ENCODE measurements at regions not wholly inside any gene's neighbourhood (a gene's known extent, or its start where the extent isn't known, plus 50 kb on each side); places are given as distances from the start of the nearest gene placed in this dataset.
"Not testable (repeated sequence)": the region's sequence is repeated elsewhere in the genome, so short reads cannot be mapped to it uniquely, and the experiment has no call there.

DNA sequence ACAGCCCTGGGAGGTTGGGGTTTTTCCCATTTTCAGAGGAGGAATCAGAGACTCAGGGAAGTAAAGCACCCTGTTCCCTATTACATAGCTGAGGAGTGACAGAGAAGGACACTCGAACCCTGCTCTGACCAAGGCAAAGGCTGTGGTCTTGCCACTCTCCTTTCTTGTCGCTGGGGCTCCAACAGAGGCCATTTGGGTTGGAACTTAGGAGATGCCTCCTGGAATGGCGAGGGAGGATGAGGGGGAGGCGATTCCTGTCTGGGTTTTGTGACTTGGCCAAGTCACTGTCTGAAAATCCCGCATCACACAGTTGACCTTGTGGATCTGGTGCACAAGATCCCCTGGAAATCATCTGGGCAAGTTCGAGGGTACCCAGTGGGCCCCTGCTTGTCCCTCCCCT, 64.0 kb upstream of the HAND1 start:
- DNase-seq: no peak

- no peak for DNase-seq
These were observed 63.5 kb upstream of the HAND1 start for GRCh38 chr5:154541553-154541952.

- DNase-seq: no peak
These were observed 62.6 kb upstream of the HAND1 start for GRCh38 chr5:154540600-154540999.

DNA sequence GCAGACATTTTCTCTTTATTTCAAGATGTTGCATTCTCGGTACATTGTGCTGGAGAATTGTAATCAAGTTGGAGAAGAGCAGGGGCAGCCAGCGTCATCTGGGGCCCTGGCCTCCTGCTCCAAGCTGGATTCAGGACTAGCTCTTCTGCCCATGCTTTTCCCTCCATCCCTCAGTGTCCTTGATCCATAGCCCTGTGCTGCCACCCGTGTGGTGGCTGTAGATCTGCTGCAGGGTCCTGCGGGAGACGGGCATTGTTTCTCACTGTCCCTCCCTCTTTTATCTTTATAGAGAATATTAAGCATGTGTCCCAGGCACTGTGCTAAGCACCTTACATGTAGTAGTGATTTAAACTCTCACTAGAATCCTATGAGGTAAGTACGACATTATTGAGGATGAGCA, 60.5 kb upstream of the HAND1 start:
- no peak for DNase-seq

- DNase-seq: not testable (repeated sequence)
These were observed 58.4 kb upstream of the HAND1 start for GRCh38 chr5:154536439-154536838.

DNA sequence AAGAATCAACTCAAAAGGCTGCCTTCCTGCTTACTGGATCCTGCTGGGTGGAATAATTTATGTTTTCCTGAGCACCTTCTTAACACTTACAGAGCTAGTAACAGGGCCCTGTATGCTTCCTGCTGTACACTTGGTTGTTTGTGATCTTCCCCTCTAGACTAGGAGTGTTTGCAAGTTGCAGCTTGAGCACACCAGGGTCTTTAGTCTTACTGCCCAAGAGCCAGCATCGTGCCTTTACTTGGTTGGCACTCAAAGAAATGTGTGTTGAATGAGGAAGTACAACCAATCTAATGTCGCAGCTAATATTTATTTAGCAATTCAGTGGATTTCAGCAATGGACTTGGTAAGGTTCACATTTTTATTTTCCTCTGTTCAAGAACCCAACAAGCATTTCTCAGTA, 57.5 kb upstream of the HAND1 start:
- no peak for DNase-seq

- DNase-seq: no peak
These were observed 56.5 kb upstream of the HAND1 start for GRCh38 chr5:154534457-154535050.

GRCh38 chr5:154529282-154529681, 51.3 kb upstream of the HAND1 start:
- DNase-seq: no peak

DNA sequence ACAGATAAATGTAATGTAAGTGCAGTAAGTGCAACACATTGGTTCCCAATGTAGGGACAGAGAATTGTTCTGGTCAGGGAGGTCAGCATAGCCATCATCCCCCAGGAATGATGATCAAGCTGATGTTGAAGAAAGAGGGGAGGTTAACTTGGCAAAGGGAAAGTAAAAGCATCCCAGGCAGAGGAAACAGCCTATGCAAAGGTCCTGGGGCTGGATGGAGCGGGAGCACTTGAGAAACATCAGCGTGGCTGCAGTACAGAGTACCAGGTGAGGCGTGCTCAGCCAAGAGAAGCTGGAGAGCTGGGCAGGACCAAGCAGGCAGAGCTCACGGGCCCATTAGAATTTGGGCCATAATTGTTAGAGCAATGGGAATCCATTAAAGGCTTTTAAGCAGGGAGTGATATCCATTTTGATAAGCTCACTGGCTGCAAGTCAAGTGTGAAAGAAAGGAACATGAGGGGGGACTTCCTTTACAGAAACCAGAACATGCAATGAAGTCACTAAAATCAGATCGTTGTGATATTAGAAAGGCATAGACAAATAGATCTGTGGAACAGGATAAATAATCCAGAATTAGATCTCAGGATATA, 50.1 kb upstream of the HAND1 start:
- no peak for DNase-seq
